GM18508 (cell line): ENCODE measurements at regions not wholly inside any gene's neighbourhood (a gene's known extent, or its start where the extent isn't known, plus 50 kb on each side); places are given as distances from the start of the nearest gene placed in this dataset.

Experiments
- ATAC-seq: cut with Tn5 transposase; IDR thresholded peaks from one replicate; pipeline ENCODE4 v1.9.1; 2021; ENCODE audit warnings: moderate number of reproducible peaks; ENCODE audit not compliant: insufficient read depth, unreplicated experiment

DNA sequence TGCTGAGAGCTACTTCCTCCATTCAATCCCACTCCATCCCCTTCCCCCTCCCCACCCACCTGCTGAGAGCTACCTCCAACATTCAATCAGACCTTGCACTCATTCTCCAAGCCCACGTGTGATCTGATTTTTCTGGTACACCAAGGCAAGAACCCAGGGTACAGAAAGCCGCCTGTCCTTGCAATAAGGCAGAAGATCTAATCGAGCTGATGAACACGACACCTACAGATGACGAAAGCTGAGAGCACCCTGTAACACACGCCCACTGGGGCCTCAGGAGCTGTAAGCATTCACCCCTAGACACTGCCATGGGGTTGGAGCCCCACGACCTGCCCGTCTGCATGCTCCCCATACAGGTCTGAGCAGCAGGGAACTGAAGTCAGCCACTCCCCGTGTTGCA, 58.3 kb downstream of the TRIML1 start:
- no peak for ATAC-seq

DNA sequence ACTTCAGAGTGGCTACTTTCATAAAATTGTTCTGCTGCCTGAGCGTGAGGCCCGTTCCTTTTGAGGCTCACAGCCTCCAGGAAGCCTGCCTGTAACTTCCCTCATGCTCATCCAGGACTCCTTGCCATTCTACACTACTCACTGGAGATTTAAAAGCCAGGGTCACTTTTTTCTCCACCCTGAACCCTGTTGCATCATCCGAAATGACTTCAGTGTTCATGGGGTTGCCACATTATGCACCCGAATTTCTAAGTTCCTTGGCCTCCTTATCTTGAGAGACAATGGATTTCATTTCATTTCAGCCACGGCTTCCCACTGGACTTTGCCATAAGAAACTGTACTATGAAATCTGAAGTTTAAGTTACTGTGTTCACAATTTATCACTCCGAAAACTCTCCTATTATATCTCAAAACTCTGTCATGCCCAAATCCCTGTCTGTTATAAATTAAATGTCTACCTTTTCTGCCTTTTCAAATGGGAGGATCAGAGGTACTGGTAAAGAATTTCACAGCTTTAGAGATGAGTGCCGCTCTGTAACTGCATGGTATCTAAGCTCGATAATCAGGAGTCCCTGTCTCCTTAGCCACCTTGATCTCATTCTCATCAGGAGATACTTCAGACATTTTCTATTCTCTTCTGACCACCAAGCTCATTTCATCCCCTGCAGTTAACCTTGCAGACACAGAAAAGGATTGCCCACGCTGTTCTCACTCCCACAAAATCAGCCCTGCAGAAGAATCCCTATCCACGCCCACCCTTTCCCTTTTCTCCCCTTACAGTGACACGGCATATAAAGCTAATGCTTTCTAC, 59.9 kb downstream of the TRIML1 start:
- ATAC-seq, result no peak

DNA sequence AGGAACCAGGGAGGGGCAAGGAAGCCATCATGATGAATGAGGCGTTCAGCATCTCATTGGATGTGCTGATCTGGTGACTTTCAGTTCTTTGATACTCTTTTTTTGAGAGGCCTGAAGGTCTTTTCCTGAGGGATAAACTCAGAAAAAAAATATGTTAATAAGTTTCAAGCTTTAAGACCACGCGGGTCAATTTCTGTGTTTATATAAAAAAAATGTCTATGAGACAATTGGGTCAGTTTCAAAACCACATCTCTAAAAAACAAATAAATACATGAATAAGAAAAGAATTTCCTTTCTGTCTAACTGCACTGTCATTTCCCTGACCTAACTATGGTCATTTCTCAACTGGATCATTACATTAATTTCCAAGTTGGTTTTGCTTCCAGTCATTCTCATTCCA, 62.6 kb downstream of the TRIML1 start:
- no peak for ATAC-seq

DNA sequence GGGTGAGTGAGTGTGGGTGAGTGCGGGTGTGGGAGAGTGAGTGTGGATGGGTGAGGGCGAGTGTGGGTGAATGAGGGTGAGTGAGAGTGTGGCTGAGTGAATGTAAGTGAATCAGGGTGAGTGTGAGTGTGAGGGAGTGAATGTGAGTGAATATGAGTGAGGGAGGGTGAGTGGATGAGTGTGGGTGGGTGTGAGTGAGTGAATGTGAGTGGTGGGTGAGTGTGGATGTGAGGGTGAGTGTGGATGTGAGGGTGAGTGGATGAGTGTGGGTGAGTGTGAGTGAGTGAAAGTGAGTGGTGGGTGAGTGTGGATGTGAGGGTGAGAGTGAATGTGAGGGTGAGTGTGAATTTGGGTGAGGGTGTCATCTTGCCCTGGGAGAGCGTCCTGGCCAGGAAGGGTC, 67.5 kb downstream of the TRIML1 start:
- ATAC-seq, result no peak

DNA sequence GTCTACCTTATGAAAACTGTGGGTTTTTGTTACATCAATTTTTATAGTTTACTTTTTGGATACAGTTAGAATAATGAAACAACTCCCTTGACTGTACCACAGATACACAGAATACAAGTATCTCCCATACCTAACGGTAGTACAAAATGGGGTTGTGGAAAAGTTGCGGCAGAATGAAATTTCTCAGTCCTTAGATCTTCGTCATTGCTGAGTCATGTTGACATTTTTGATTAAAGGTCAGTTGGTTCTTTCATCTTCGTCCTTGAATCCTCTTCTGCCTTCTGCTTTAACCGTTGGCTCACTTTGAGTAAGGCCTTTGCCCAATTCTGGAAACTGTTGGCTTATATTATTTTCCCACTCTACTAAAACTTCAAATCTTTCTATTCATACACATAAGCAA, 75.6 kb downstream of the TRIML1 start:
- ATAC-seq, result no peak

DNA sequence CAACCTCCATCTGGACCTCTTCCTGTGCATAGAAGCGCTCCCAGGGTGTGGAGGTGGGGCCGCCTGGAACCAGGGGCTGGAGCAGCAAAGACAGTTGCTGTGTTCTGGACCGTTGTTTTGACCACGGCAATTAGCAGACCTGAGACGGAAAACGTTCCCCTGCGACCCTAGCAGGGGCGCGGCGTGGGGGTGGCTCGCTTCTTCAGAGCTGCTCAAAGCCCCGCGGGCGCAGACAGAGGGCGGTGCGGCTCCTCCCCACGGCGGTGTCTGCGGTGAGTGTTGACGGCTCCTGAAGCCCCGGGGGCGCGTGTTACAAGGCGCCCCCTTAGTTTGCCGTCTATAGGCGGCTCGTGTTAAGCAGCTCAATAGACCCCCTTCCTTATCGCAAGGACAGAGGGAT, 79.2 kb downstream of the TRIML1 start:
- no peak for ATAC-seq

DNA sequence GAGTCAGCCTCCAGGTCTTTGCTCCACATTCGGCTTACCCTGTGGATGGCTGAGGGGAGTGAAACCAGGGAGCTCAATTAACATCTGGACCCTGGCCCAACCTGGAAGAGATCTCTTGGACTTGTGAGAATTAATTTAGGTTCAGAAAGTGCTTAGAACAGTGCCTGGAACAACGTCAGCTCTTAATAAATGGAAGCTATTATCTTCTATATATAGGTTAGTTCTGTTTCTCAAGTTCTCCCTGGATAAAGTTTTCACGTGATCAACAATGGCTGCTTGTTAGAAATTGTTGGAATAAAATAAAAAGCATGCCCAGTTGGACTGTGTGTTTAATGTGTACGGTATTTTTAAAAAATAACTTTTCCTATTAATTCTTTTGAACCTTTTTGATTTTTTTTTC, 80.8 kb downstream of the TRIML1 start:
- no peak for ATAC-seq

DNA sequence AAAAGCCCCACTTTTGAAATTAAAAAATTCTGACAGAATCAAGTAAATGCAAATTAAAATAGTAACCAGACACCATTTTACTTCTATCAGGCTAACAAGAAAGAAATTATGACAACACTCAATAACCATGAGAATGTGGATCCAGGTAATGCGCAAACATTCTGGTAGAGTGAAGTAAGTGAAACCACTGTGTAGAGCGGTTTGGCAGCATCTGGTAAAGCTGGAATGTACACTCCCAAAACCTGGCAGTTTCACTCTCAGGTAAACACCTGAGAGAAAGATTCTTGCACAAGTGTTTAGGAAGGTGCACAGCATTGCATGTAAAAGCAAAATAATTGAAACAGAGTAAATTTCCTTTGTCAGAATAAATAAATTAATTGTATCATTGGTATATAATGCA, 81.8 kb downstream of the TRIML1 start:
- no peak for ATAC-seq

DNA sequence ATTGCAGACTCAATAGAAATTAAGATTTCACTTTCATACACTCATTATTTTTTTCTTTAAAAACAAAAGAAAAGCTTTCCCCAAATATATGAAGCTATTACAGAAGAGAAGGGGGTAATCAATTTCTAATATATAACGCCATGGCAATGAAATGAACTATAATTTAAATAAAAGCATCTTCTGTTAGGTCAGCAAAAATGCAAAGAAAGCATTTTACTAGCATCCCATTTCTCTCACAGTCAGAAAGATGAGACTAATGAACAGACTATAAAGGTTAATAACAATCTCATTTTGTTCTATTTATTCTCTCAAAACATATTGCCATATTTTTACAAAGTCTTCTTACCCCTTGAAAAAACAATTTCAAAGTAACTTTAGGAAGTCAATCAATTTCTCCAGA, 89.0 kb downstream of the TRIML1 start:
- ATAC-seq, result no peak

DNA sequence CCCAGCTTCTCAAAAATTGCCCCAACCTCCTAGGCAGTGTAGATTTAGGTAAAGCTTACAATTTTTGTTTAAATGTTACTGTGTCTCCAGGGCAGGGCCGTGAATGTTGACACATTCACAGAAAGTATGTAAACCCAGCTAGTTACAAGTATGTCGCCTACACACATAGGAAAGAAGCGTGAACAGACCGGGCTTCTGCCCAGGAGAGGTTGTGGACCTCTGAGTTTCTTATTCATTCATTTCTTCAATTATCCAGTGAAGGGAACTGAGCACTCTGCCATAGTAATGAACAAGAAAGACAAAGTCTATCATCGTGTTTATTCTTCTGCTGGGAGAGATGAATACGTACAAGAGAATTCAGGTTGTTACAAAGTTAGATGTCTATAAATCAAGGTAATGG, 93.2 kb downstream of the TRIML1 start:
- ATAC-seq, result no peak

DNA sequence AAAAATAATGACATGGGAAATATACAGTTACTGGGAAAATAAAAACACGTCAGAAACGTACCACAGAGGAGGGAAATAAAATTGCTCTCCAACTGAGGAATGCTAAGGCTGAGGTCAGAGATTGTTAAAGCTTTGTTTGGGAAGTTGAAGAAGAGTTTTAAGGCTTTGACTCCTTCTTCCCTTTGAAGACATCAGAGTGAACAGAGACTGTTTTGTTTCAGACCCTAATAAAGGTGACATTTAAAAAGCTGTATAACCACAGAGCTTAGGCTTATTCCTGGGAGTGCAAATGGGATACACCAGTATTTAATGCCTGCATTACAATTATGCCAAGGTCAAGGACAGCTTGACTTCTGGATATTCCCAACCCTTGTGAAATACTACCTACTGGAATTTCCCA, 102.8 kb downstream of the TRIML1 start:
- ATAC-seq, result no peak

DNA sequence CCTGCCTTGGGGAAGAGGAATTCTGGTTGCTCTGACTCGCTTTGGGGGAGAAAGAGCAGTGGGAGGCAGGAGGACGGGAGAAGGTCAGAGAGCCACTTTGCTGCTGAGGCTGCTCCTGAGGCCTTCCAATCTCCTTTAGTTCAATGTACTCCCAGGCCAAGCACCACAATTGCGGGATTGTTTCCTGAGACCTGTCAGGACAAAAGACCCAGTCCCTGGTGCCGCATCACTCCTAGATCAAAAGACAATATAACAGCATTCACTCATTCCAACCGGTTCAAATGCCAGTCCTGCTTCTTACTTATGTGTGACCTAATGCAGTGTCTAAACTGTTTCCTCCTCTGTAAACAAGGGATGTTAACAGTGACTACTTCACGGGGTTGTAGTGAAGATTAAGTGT, 106.4 kb downstream of the TRIML1 start:
- ATAC-seq, result no peak

DNA sequence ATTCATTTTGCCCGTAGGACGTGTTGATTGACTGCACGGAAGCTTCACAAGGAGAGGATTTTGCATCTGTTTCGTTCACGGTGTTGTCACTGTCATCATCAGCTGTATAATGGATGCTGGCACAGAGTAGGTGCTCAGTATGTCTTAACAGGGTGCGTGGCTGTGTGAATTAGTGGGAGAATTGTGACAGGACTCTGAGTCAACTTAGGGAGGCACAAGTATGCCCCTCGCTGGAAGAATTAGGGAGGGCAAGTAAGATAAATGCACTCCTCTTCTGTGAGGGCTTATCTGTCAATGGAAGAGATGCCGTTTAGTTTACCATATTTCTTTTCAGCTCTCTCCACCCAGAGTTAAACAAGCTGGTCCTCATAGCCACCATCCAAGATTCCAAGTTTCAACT, 107.2 kb downstream of the TRIML1 start:
- no peak for ATAC-seq

DNA sequence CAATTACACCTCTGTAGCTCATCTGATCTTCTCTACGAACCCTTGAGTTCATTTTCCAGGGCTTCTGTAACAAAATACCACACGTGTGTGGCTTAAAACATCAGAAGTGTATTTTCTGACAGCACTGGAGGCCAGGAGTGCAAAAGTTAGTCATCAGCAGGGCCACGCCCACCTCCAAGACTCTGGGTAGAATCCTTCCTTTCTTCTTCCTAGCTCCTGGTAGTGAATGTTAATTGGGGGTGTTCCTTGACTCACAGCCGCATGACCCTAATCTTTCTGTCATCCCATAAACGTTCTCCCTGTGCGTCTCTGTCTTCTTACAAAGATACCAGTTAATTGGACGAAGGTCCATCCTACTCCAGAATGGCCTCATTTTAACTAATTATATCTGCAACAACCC, 115.0 kb downstream of the TRIML1 start:
- ATAC-seq, result no peak

DNA sequence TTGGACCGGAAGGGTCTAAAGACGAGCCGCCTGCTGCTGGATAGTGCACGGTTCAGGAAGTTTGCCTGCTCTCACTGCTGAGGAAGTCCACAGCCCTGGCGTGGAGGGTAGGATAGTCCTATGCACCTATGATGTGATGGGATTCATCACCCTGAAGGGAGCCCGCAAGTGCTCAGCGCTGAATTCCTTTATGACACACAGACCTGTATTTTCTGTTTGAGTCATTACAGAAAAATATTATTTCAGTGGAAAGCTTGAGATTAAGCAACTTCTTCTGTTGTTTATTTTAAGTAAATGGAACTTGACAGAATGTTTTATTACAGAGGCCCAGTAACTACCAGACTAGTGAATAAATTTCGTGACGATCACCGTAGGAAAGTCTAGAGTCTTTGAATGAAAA, 123.2 kb downstream of the TRIML1 start:
- ATAC-seq, result no peak

DNA sequence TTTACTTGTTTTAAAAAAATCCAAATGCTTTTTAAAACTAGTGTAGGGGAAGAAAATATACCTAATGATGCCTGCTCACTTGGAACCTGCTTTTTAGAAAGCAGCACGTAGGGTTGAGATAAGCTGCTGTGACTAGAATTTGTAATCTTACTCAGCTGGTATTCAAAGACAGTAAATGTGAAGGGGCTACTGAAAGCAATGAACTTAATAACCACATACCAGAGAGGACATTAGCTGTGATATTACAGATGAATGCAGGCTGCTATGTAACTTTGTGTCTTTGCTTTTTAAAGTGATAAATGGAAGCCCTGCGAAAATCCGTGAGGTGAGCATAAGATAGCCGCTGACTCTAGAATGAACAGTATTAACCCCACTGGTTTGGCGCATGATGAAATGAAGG, 124.1 kb downstream of the TRIML1 start:
- no peak for ATAC-seq

DNA sequence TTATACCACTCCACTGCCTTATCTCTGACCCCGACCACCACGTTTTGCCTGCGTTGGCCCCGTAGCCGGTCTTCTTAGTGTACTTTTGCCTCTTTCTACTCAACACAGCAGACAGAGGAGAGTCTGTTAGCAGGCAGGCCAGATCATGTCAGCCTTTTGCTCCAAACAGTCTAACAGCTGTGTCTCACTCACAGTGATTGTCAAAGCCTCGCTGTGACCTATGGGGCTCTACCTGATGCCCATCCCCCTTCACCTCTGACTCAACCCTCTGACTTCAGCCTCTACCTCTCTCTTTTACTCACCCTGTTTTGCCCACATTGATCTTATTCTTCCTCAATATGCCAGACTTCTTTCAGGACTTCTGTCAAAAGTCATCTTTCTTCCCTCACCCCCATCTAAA, 127.1 kb downstream of the TRIML1 start:
- ATAC-seq, result no peak

DNA sequence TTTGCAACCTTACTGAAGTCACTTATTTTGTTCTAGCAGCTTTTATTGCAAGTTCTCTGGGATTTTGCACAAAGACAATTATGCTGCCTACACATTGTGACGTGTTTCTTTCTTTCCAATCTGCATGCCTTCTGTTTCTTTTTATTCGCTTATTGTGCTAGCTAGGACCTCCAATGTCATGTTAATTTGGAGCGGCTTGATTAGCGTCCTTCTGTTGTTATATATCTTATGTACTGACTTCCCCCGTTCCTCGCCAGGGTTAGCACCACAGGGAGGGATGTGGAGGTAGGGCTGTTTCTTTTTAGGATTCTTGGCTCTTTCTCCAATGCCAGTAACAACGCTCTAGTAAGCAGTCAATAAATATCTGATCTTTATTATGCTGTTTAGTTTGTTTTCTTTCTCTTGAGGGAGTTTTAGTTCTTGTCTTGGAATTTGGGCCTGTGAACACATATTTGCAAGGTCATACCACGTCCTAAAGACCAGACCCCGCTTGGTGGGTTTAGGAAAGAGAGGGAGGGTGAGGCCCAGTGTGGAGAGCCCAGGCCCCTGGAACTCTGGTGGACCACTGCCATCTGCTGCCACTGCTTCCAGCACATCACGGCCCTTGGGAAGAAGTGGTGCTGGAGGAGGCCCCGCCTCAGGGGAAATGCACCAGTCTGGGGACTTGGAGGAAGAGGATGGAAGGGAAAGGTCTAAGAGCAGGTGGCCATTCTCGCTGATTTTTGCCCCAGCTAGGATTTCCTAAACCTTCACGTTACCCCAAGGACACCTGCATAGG, 129.1 kb downstream of the TRIML1 start:
- no peak for ATAC-seq

DNA sequence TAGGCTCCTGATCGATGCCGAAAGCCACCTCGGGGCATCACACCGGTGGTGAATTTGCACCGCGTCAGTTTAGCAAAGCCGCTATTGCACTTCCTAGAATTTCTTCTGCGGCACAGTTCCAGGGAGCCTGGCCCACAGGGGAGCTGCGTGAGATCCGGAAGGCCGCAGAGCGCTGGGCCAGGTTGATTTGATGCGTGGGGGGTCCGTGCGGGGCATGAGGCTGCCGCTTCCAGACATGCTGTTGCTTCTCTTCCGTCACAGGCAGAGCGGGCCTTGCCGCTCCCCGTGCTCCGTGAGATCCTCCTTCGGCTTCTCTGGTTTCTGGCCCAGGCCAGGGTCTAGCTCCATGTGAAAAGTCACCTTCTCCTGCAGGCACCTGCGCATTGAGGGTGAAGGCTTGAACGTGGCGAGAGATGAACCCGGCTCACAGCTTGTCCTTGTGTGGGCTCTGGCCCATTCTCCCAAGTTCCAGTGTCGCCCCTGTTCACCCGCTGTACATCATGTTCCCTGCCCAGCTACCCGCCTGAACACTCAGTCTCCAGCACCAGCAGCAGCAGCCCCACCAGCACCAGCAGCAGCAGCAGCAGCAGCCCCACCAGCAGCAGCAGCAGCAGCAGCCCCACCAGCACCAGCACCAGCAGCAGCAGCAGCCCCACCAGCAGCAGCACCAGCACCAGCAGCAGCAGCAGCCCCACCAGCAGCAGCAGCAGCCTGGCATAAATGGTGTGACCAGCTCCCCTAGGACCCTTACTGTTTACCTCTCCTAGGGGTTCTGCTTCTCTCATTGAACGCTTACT, 131.2 kb downstream of the TRIML1 start:
- no peak for ATAC-seq

DNA sequence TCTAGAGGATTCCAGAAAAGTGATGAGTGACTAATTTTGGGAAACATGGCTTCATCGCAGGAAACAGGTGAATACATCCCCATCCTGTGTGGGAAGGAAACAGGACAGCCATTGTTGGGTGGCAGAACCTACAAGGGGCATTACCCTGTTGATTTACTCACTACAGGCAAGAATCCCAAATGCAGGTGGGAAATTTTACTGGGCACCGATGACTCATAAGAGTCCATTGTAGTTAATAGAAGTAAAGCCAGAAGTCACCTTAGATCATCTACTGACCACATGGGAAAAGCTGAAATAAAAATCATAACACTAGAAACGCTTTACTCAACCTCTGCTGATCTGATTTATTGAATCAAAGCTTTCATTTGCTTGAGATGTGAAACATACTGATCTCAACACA, 136.4 kb downstream of the TRIML1 start:
- ATAC-seq, result no peak

DNA sequence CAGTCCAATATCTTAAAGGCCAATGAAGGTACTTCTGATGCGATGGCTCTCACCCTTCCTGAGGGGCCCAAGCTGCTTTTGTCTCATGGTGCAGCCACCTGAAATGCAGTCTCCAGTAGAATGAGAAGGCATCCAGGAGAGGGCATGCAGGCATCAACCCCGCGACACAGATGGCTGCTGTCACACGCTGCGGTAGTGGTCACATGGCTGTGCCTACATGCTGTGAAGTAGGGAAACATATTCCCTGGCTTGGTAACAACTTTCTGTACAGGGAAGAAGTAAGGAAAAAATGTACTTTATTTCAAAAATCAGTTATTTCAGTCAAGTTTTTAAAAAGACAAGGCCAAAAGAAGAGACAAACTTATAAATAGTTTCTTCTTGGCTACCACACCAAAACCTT, 139.9 kb downstream of the TRIML1 start:
- no peak for ATAC-seq
